D721Med (cell line): ENCODE measurements at regions not wholly inside any gene's neighbourhood (a gene's known extent, or its start where the extent isn't known, plus 50 kb on each side); places are given as distances from the start of the nearest gene placed in this dataset.
"Not testable (repeated sequence)": the region's sequence is repeated elsewhere in the genome, so short reads cannot be mapped to it uniquely, and the experiment has no call there.

Experiments used
- DNase-seq: peaks from one replicate; pipeline ENCODE4 v3.0.0; 2011; ENCODE audit warnings: low spot score; ENCODE audit not compliant: insufficient read length
- FAIRE-seq: peaks from 2 replicates; lab custom pipeline; 2011; peaks lifted over from hg19 to GRCh38; lab: Jason Lieb, UNC
- TF ChIP-seq, protein P1 (sequence below): IDR thresholded peaks from 2 replicates; pipeline ENCODE4 v1.5.1; 2012; ENCODE audit warnings: mild to moderate bottlenecking, control low read depth; ENCODE audit not compliant: insufficient read depth; ENCODE audit errors: missing control alignments

DNA sequence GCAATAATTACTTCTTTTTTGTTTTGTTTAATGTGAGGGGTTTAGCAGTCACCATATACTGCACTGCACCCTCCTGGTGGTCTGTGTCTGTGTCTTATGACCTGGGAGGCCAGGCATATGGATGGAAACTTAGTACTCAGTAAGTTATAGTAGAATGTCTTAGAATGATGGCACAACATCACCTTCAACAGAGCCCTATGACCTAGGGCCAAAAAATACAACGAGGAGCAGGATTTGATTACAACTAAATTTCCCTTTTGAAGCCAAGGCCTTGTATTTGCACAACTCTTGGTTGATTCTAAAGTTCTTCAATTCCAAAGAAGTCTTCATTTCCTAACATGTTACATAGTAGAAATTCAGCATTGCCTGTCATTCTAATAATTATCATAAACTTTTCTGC lies 422.1 kb upstream of the PIK3R1 start:
- DNase-seq, result no peak
- TF ChIP-seq, protein P1, sequence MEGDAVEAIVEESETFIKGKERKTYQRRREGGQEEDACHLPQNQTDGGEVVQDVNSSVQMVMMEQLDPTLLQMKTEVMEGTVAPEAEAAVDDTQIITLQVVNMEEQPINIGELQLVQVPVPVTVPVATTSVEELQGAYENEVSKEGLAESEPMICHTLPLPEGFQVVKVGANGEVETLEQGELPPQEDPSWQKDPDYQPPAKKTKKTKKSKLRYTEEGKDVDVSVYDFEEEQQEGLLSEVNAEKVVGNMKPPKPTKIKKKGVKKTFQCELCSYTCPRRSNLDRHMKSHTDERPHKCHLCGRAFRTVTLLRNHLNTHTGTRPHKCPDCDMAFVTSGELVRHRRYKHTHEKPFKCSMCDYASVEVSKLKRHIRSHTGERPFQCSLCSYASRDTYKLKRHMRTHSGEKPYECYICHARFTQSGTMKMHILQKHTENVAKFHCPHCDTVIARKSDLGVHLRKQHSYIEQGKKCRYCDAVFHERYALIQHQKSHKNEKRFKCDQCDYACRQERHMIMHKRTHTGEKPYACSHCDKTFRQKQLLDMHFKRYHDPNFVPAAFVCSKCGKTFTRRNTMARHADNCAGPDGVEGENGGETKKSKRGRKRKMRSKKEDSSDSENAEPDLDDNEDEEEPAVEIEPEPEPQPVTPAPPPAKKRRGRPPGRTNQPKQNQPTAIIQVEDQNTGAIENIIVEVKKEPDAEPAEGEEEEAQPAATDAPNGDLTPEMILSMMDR, result no peak
- FAIRE-seq, result no peak

DNA sequence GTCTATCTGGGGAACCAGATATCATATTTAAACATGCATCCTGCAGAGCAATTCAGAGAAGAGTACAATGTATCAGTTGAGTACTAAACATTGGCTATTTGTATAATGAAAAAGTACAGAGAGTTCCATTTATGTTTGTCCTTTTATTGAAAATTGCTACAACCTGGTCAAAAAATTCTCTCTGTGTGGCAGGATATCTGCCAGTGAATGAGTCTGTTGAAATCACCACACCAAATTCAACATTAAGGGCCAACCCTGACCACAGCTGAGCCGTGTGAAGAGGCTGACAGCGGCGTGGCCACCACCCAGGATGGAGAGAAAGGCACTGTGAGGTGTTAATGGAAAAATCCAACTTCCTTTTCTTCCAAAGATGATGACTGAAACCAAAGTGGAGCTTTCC lies 422.7 kb upstream of the PIK3R1 start:
- no peak for FAIRE-seq
- TF ChIP-seq, protein P1, result no peak

DNA sequence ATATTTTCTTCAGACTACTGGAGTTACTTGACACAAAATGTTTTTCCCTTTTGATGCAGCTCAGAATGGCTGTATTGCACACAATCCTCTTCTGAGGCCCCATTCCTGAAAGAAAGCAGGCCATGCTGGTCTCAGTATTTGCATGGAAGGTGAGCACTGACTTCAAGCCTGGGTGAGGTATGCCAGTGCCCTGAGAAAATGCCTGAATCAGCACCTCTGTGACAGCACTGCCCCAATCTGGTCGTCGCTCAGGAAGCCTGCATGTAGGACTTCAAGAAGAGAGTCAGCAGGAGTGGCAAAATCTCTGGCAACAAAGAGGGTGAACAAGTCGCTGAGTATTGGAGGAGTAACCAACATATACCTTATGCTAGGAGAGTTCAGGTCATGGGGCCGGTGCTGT lies 425.2 kb upstream of the PIK3R1 start:
- DNase-seq (no peak), FAIRE-seq (no peak)
- TF ChIP-seq, protein P1, result no peak

More for the DNA sequence above, 422.7 kb upstream of the PIK3R1 start:
- DNase-seq, result no peak

DNA sequence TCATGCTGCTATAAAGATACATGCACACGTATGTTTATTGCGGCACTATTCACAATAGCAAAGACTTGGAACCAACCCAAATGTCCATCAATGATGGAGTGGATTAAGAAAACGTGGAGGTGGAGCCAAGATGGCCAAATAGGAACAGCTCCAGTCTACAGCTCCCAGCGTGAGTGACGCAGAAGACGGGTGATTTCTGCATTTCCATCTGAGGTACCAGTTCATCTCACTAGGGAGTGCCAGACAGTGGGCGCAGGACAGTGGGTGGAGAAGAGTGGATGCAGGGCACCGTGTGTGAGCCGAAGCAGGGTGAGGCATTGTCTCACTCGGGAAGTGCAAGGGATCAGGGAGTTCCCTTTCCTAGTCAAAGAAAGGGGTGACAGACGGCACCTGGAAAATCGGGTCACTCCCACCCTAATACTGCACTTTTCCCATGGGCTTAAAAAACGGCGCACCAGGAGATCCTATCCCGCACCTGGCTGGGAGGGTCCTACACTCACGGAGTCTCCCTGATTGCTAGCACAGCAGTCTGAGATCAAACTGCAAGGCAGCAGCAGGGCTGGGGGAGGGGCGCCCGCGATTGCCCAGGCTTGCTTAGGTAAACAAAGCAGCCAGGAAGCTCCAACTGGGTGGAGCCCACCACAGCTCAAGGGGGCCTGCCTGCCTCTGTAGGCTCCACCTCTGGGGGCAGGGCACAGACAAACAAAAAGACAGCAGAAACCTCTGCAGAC lies 435.5 kb upstream of the PIK3R1 start:
- FAIRE-seq, DNase-seq: not testable (repeated sequence)

DNA sequence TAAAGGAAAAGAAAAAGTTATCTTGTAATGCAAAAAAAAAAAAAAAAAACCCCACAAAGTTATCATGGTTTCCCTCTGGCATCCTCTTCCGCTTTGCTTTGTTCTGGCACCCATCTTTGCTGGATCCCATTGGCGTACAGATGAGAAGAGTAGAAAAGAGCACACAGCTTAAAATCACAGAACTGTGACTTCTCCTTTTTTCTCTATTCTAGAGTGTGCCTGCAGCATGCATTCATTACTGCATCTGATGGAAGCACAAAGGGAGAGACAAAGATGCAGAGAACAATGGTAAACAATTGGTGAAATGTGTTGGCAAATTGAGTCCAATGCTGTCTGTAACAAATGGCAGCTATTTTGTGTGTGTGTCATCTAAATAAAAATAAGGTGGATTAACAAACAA lies 440.8 kb upstream of the PIK3R1 start:
- DNase-seq (no peak), FAIRE-seq (no peak)
- TF ChIP-seq, protein P1, result no peak

DNA sequence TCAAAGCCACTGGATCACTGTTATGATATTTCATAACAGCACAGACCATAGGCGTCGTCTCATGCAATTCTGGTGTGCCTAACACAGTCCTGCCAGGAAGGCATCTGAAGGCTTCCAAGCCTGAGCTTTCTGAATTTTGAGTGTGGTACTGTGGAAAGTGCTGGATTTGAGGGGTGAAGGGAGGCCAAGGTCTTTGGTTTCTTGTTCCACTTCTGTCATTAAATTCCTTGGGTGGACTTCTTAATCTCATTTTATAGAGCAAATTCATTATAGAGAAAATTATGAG lies 441.3 kb upstream of the PIK3R1 start:
- TF ChIP-seq, protein P1, result no peak
- no peak for FAIRE-seq
- DNase-seq, result no peak

DNA sequence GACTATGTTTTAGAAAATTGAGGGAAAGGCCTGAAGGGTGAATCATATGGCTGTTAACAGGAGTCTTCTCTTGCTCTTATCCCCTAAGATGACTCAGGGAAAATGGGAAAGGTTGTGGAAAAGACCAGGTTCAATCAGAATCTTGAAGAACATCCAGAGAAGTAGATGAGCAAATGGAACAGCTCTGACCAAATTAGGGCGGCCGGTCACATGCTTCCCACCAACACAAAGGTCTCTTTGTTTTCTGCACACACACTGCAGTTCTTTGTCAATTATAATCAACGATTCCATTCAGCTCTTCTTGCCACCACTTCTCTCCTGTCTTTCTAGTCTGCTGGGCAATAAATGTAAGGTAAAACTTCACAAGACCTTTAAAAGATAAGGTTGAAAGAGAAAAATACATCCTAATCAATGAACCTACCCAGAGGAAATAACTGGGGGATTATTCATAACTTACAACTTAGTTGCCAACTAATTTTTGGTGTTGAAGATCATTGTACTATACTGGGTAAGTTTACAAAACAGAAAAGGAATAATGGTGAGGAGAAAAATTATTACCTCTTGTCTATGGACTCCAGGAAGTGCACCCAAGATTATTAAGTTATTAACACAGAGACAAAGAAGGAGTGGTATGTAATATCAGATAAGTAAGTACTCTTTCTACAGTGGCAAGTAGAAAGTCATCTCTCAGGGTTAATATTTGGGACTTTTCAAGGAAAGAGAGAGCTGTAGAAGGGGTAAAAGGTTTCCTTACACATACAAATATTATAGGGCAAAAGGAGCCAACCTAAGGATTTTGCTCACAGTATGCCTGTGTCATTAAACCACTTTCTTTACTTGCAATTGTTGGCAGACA lies 441.9 kb upstream of the PIK3R1 start:
- TF ChIP-seq, protein P1, result no peak
- no peak for DNase-seq
- FAIRE-seq, result no peak
